DOHH2 (cell line): ENCODE measurements at regions not wholly inside any gene's neighbourhood (a gene's known extent, or its start where the extent isn't known, plus 50 kb on each side); places are given as distances from the start of the nearest gene placed in this dataset.

ENCODE experiments used
- CTCF ChIP-seq: fragments of 200-600 bp; sonication (generic); IDR thresholded peaks from one replicate; pipeline ENCODE4 v1.5.1; 2014; ENCODE audit warnings: antibody characterized with exemption, mild to moderate bottlenecking, low read depth, low read length; ENCODE audit not compliant: poor library complexity, severe bottlenecking
- EZH2phosphoT487 ChIP-seq: fragments of 200-600 bp; sonication (generic); IDR thresholded peaks from 2 replicates; pipeline ENCODE4 v1.6.1; 2017; ENCODE audit warnings: borderline replicate concordance, mild to moderate bottlenecking, antibody characterized with exemption, low read length, moderate library complexity, mixed read lengths

GRCh38 chr9:2337131-2337530 is 284.5 kb upstream of the VLDLR start:
- TF ChIP-seq CTCF: no peak
- no peak for TF ChIP-seq EZH2phosphoT487
